NCI-H2107 (cell line): ENCODE measurements at regions not wholly inside any gene's neighbourhood (a gene's known extent, or its start where the extent isn't known, plus 50 kb on each side); places are given as distances from the start of the nearest gene placed in this dataset.
"Not testable (repeated sequence)": the region's sequence is repeated elsewhere in the genome, so short reads cannot be mapped to it uniquely, and the experiment has no call there.

Source experiments
- DNase-seq: peaks from one replicate; lab custom pipeline; 2025; lab: John Stamatoyannopoulos, UW

GRCh38 chr4:26208237-26208994, 112.4 kb upstream of the RBPJ start:
- no peak for DNase-seq

- not testable (repeated sequence) for DNase-seq
These were observed 111.4 kb upstream of the RBPJ start for GRCh38 chr4:26209378-26209777.

GRCh38 chr4:26212528-26212927, 108.3 kb upstream of the RBPJ start:
- DNase-seq: no peak

GRCh38 chr4:26213317-26213716, 107.5 kb upstream of the RBPJ start:
- DNase-seq: no peak

GRCh38 chr4:26214994-26215393, 105.8 kb upstream of the RBPJ start:
- no peak for DNase-seq

GRCh38 chr4:26215725-26216124, 105.1 kb upstream of the RBPJ start:
- DNase-seq: no peak

- no peak for DNase-seq
These were observed 103.3 kb upstream of the RBPJ start for GRCh38 chr4:26217481-26217880.

GRCh38 chr4:26217961-26218676, 102.7 kb upstream of the RBPJ start:
- no peak for DNase-seq

- DNase-seq: no peak
These were observed 101.9 kb upstream of the RBPJ start for GRCh38 chr4:26218677-26219605.

GRCh38 chr4:26220696-26221095, 100.1 kb upstream of the RBPJ start:
- DNase-seq: no peak

GRCh38 chr4:26223155-26223554, 97.7 kb upstream of the RBPJ start:
- DNase-seq: no peak

GRCh38 chr4:26226629-26227376, 94.0 kb upstream of the RBPJ start:
- DNase-seq: no peak

- DNase-seq: no peak
These were observed 93.1 kb upstream of the RBPJ start for GRCh38 chr4:26227601-26228229.

- DNase-seq: no peak
These were observed 91.9 kb upstream of the RBPJ start for GRCh38 chr4:26228883-26229282.

GRCh38 chr4:26229974-26230373, 90.8 kb upstream of the RBPJ start:
- DNase-seq: no peak

GRCh38 chr4:26233350-26233749, 87.5 kb upstream of the RBPJ start:
- DNase-seq: no peak

- DNase-seq: no peak
These were observed 85.3 kb upstream of the RBPJ start for GRCh38 chr4:26235500-26235899.

GRCh38 chr4:26237916-26238315, 82.9 kb upstream of the RBPJ start:
- no peak for DNase-seq

- DNase-seq: peak; percentile 20
These were observed 82.4 kb upstream of the RBPJ start for GRCh38 chr4:26238426-26238777.

- DNase-seq: peak; percentile 8
These were observed 81.8 kb upstream of the RBPJ start for GRCh38 chr4:26238778-26239679.
